ENCODE measurements at regions not wholly inside any gene's neighbourhood (a gene's known extent, or its start where the extent isn't known, plus 50 kb on each side); places are given as distances from the start of the nearest gene placed in this dataset.

GRCh38 chr21:14688936-14689335 lies 142.8 kb upstream of the SAMSN1 start:
- no peaks in the 10 kb centered on the region for H3K79me2 ChIP-seq (ENCODE audit: low read length)
- peaks cover 50% of the 10 kb centered on the region for H3K4me1 ChIP-seq (ENCODE audit: low read length)
- no peak overlapping the region for H3K4me3 ChIP-seq (ENCODE audit: low read length)
- TF ChIP-seq CTCF (IDR thresholded peaks at IDR 0.05; ENCODE audit: low read depth, low read length) (no peak), EZH2phosphoT487 (IDR thresholded peaks at IDR 0.05; ENCODE audit: low read depth) (no peak)
- H3K27me3 ChIP-seq (ENCODE audit: low read depth, low read length): no peaks in the 10 kb centered on the region
- H2AFZ ChIP-seq (ENCODE audit: low read depth, low read length): no peak overlapping the region
- H3K27ac ChIP-seq (ENCODE audit: low read length): no peak overlapping the region
- no peaks in the 10 kb centered on the region for H4K20me1 ChIP-seq (ENCODE audit: insufficient read depth, low read length)
- H3K36me3 ChIP-seq (replicated peaks; ENCODE audit: low read depth, low read length): no peaks in the 10 kb centered on the region
- no peaks in the 10 kb centered on the region for H3K9me3 ChIP-seq (ENCODE audit: insufficient read depth, low read length)
- H3K4me2 ChIP-seq (ENCODE audit: low read length): no peak overlapping the region
- H3K9ac ChIP-seq (ENCODE audit: low read length): no peak overlapping the region

GRCh38 chr21:14688412-14688811 lies 142.3 kb upstream of the SAMSN1 start:
- Histone ChIP-seq H3K79me2 (ENCODE audit: low read length) (no peaks in the 10 kb centered on the region), H3K9ac (ENCODE audit: low read length) (no peak overlapping the region), H3K4me3 (ENCODE audit: low read length) (no peak overlapping the region), H3K27ac (ENCODE audit: low read length) (no peak overlapping the region), H2AFZ (ENCODE audit: low read depth, low read length) (no peak overlapping the region), H3K4me1 (ENCODE audit: low read length) (peaks cover 53% of the 10 kb centered on the region), H3K9me3 (ENCODE audit: insufficient read depth, low read length) (no peaks in the 10 kb centered on the region), H3K27me3 (ENCODE audit: low read depth, low read length) (no peaks in the 10 kb centered on the region), H3K4me2 (ENCODE audit: low read length) (no peak overlapping the region), H4K20me1 (ENCODE audit: insufficient read depth, low read length) (no peaks in the 10 kb centered on the region), H3K36me3 (replicated peaks; ENCODE audit: low read depth, low read length) (no peaks in the 10 kb centered on the region)
- TF ChIP-seq CTCF (IDR thresholded peaks at IDR 0.05; ENCODE audit: low read depth, low read length) (no peak), EZH2phosphoT487 (IDR thresholded peaks at IDR 0.05; ENCODE audit: low read depth) (no peak)

- TF ChIP-seq CTCF (IDR thresholded peaks at IDR 0.05; ENCODE audit: low read depth, low read length) (no peak), EZH2phosphoT487 (IDR thresholded peaks at IDR 0.05; ENCODE audit: low read depth) (no peak)
- H3K9ac ChIP-seq (ENCODE audit: low read length): peak overlapping the region; percentile 39
- H3K4me2 ChIP-seq (ENCODE audit: low read length): peak overlapping the region; percentile 78
- no peaks in the 10 kb centered on the region for H3K79me2 ChIP-seq (ENCODE audit: low read length)
- no peaks in the 10 kb centered on the region for H3K9me3 ChIP-seq (ENCODE audit: insufficient read depth, low read length)
- H2AFZ ChIP-seq (ENCODE audit: low read depth, low read length): peak overlapping the region; percentile 60; the same call in 1 of the 2 replicates
- peak overlapping the region; percentile 89 for H3K27ac ChIP-seq (ENCODE audit: low read length)
- no peaks in the 10 kb centered on the region for H3K36me3 ChIP-seq (replicated peaks; ENCODE audit: low read depth, low read length)
- H4K20me1 ChIP-seq (ENCODE audit: insufficient read depth, low read length): no peaks in the 10 kb centered on the region
- peaks cover 58% of the 10 kb centered on the region for H3K4me1 ChIP-seq (ENCODE audit: low read length)
- H3K4me3 ChIP-seq (ENCODE audit: low read length): peak overlapping the region; percentile 45
- no peaks in the 10 kb centered on the region for H3K27me3 ChIP-seq (ENCODE audit: low read depth, low read length)
Observed at GRCh38 chr21:14687268-14687625, 141.1 kb upstream of the SAMSN1 start.

- Histone ChIP-seq H3K36me3 (replicated peaks; ENCODE audit: low read depth, low read length) (no peaks in the 10 kb centered on the region), H3K4me2 (ENCODE audit: low read length) (peak overlapping the region; percentile 78), H3K4me3 (ENCODE audit: low read length) (peak overlapping the region; percentile 45), H4K20me1 (ENCODE audit: insufficient read depth, low read length) (no peaks in the 10 kb centered on the region), H3K9ac (ENCODE audit: low read length) (peak overlapping the region; percentile 39), H3K4me1 (ENCODE audit: low read length) (peaks cover 54% of the 10 kb centered on the region), H3K27me3 (ENCODE audit: low read depth, low read length) (no peaks in the 10 kb centered on the region), H2AFZ (ENCODE audit: low read depth, low read length) (peak overlapping the region; percentile 60; the same call in 1 of the 2 replicates), H3K79me2 (ENCODE audit: low read length) (no peaks in the 10 kb centered on the region), H3K27ac (ENCODE audit: low read length) (peak overlapping the region; percentile 89), H3K9me3 (ENCODE audit: insufficient read depth, low read length) (no peaks in the 10 kb centered on the region)
- TF ChIP-seq CTCF (IDR thresholded peaks at IDR 0.05; ENCODE audit: low read depth, low read length): no peak
- no peak for TF ChIP-seq EZH2phosphoT487 (IDR thresholded peaks at IDR 0.05; ENCODE audit: low read depth)
Observed at GRCh38 chr21:14686466-14687267, 140.6 kb upstream of the SAMSN1 start.

All from OCI-LY3 (cell line).